ENCODE measurements at regions not wholly inside any gene's neighbourhood (a gene's known extent, or its start where the extent isn't known, plus 50 kb on each side); places are given as distances from the start of the nearest gene placed in this dataset.
A peak's percentile ranks its signal among the peaks of the same experiment; 100 is the strongest.
"Not testable (repeated sequence)": the region's sequence is repeated elsewhere in the genome, so short reads cannot be mapped to it uniquely, and the experiment has no call there.

- DNase-seq (ENCODE audit: extremely low read depth in 1 of 11, low read depth in 9 of 11, low spot score in 4 of 11) = no peak
Measured at GRCh38 chr2:53028746-53029423, 738.7 kb upstream of the CHAC2 start.

GRCh38 chr2:53028225-53028624 is 739.4 kb upstream of the CHAC2 start:
- no peak for DNase-seq (ENCODE audit: extremely low read depth in 1 of 11, low read depth in 9 of 11, low spot score in 4 of 11)

GRCh38 chr2:53022248-53022647 is 745.4 kb upstream of the CHAC2 start:
- DNase-seq (ENCODE audit: extremely low read depth in 1 of 11, low read depth in 9 of 11, low spot score in 4 of 11) = not testable (repeated sequence)

GRCh38 chr2:53021828-53022227 is 745.8 kb upstream of the CHAC2 start:
- no peak for DNase-seq (ENCODE audit: extremely low read depth in 1 of 11, low read depth in 9 of 11, low spot score in 4 of 11)

- peak in 1 of 11 donors; percentile 15 for DNase-seq (ENCODE audit: extremely low read depth in 1 of 11, low read depth in 9 of 11, low spot score in 4 of 11)
Measured at GRCh38 chr2:53021292-53021691, 746.3 kb upstream of the CHAC2 start.

GRCh38 chr2:53018825-53019425 is 748.7 kb upstream of the CHAC2 start:
- DNase-seq (ENCODE audit: extremely low read depth in 1 of 11, low read depth in 9 of 11, low spot score in 4 of 11) = peak in 8 of 11 donors; percentile 2 to 43 (median 22)

- DNase-seq (ENCODE audit: extremely low read depth in 1 of 11, low read depth in 9 of 11, low spot score in 4 of 11) = no peak
Measured at GRCh38 chr2:53006980-53007379, 760.6 kb upstream of the CHAC2 start.

GRCh38 chr2:53004413-53004812 is 763.2 kb upstream of the CHAC2 start:
- no peak for DNase-seq (ENCODE audit: extremely low read depth in 1 of 11, low read depth in 9 of 11, low spot score in 4 of 11)

GRCh38 chr2:52995424-52995823 is 772.2 kb upstream of the CHAC2 start:
- peak in 1 of 11 donors; percentile 2 for DNase-seq (ENCODE audit: extremely low read depth in 1 of 11, low read depth in 9 of 11, low spot score in 4 of 11)

- DNase-seq (ENCODE audit: extremely low read depth in 1 of 11, low read depth in 9 of 11, low spot score in 4 of 11) = peak in 2 of 11 donors; percentile 12 to 13
Measured at GRCh38 chr2:52976143-52976949, 791.3 kb upstream of the CHAC2 start.

GRCh38 chr2:52974127-52974526 is 793.5 kb upstream of the CHAC2 start:
- DNase-seq (ENCODE audit: extremely low read depth in 1 of 11, low read depth in 9 of 11, low spot score in 4 of 11) = no peak

- no peak for DNase-seq (ENCODE audit: extremely low read depth in 1 of 11, low read depth in 9 of 11, low spot score in 4 of 11)
Measured at GRCh38 chr2:52970642-52971041, 797.0 kb upstream of the CHAC2 start.

GRCh38 chr2:52968043-52968442 is 799.6 kb upstream of the CHAC2 start:
- no peak for DNase-seq (ENCODE audit: extremely low read depth in 1 of 11, low read depth in 9 of 11, low spot score in 4 of 11)

GRCh38 chr2:52964916-52965530 is 802.6 kb upstream of the CHAC2 start:
- no peak for DNase-seq (ENCODE audit: extremely low read depth in 1 of 11, low read depth in 9 of 11, low spot score in 4 of 11)

GRCh38 chr2:52961403-52961802 is 806.2 kb upstream of the CHAC2 start:
- DNase-seq (ENCODE audit: extremely low read depth in 1 of 11, low read depth in 9 of 11, low spot score in 4 of 11) = no peak

- no peak for DNase-seq (ENCODE audit: extremely low read depth in 1 of 11, low read depth in 9 of 11, low spot score in 4 of 11)
Measured at GRCh38 chr2:52960881-52961280, 806.7 kb upstream of the CHAC2 start.

GRCh38 chr2:52959801-52960200 is 807.8 kb upstream of the CHAC2 start:
- DNase-seq (ENCODE audit: extremely low read depth in 1 of 11, low read depth in 9 of 11, low spot score in 4 of 11) = no peak

- DNase-seq (ENCODE audit: extremely low read depth in 1 of 11, low read depth in 9 of 11, low spot score in 4 of 11) = no peak
Measured at GRCh38 chr2:52956766-52957165, 810.8 kb upstream of the CHAC2 start.

- no peak for DNase-seq (ENCODE audit: extremely low read depth in 1 of 11, low read depth in 9 of 11, low spot score in 4 of 11)
Measured at GRCh38 chr2:52956118-52956517, 811.5 kb upstream of the CHAC2 start.

GRCh38 chr2:52955079-52955478 is 812.5 kb upstream of the CHAC2 start:
- DNase-seq (ENCODE audit: extremely low read depth in 1 of 11, low read depth in 9 of 11, low spot score in 4 of 11) = no peak

All from renal cortex interstitium (tissue), 11 donors.